ENCODE measurements at regions not wholly inside any gene's neighbourhood (a gene's known extent, or its start where the extent isn't known, plus 50 kb on each side); places are given as distances from the start of the nearest gene placed in this dataset.

DNA sequence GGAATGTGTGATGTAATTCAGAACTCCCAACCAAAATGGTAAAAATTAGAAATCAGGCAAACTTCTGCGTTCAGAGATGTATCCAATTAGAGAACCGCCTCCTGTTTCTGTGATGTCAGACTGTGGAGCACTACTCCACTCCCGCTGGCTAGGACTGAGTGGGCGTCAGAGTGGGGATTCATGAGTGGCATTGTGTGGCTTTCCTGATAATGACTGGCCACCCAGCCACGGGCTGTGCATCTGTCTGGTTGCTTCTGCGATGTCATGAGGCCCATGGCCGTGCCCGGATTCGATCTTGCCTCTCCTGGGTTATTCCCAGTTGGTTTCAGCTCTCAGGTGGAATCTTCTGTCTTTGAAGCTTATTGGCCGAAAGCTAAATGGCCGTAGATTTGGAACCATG, 87.1 kb upstream of the KCNA1 start:
- no peak for TF ChIP-seq LEF1 (IDR thresholded peaks at IDR 0.05; ENCODE audit: borderline replicate concordance)
- no peak for TF ChIP-seq CTBP1 (IDR thresholded peaks at IDR 0.05; ENCODE audit: borderline replicate concordance)
- no peak for TF ChIP-seq SUZ12 (IDR thresholded peaks at IDR 0.05)
- TF ChIP-seq FOXK2 (IDR thresholded peaks at IDR 0.05), result no peak
- DNase-seq (ENCODE audit: extremely low spot score), result no peak
- CTCF ChIA-PET, result no interaction called here
- POLR2A ChIA-PET, result no interaction called here

DNA sequence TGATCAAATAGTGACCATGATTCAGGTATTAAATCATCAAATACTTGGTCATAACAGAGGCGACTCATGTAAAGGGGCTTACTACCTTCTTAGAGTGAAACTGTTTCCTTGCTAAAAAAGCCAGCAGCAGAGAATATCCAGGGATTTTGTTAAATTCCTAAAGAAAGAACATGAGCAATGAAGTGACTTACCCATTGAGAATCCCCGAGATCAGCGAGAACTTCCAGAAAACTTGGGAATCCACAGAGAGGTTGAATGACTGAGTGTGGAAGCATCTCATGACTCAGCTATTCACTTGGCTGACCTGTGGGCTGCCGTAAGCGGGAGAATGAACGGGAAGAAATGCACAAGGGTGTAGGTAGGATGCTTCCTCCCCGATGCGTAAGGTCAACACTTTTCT, 85.3 kb upstream of the KCNA1 start:
- POLR2A ChIA-PET, result no interaction called here

DNA sequence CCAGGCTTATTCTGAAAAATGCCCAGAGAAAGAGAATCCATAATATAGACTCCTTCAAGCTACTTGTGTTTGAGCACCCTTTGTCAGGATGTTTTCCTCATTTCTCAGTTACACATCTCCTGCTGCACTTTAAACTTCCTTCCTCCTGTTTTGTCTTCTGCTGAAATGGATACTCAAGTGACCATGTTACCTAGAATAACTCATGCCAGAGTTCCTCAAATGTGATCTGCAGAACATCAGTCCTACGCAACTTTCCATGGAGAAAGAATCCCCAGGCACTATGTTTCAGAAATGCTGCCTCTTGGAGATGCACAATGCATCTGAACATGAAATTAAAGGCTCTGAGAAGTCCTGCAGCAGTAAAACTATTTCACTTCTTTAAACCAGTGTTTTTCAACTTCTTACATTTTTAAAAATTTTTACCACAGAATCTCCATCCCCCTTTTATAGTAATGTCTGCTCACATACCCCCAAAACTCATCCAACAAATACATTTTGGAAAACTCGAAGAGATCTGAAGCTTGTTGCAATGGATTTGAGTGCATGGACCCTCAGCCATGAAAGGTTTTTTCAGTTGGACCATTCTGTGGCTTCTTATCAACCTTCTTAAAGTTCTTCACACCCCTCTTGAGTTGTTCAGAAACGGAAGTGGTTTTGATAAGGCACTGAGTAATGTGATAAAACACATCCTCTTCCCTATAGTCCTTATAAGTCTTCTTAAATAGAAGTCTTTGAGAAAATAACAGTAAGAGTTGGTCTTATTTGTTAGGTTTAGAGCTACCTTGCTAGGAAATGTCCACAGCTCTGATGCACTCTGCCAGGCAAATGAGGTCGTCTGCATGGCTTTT, 84.5 kb upstream of the KCNA1 start:
- CTCF ChIA-PET, result interaction anchor here (0.8 kb wide), 1 partner anchor 24 kb away, joined by 3 read pairs; no protein-coding TSS in a partner anchor
- TF ChIP-seq L3MBTL2 (conservative IDR thresholded peaks at IDR 0.05), result no peak
- TF ChIP-seq ZNF384 (IDR thresholded peaks at IDR 0.05), result no peak
- TF ChIP-seq ARNT (IDR thresholded peaks at IDR 0.05), result no peak
- TF ChIP-seq SP1 (IDR thresholded peaks at IDR 0.05), result no peak
- TF ChIP-seq SUZ12 (IDR thresholded peaks at IDR 0.05), result no peak
- no peak for TF ChIP-seq NFRKB (IDR thresholded peaks at IDR 0.05)
- TF ChIP-seq BHLHE40 (IDR thresholded peaks at IDR 0.05; ENCODE audit: borderline replicate concordance), result no peak
- TF ChIP-seq HDGF (IDR thresholded peaks at IDR 0.05; ENCODE audit: borderline replicate concordance), result no peak
- TF ChIP-seq, protein P1, sequence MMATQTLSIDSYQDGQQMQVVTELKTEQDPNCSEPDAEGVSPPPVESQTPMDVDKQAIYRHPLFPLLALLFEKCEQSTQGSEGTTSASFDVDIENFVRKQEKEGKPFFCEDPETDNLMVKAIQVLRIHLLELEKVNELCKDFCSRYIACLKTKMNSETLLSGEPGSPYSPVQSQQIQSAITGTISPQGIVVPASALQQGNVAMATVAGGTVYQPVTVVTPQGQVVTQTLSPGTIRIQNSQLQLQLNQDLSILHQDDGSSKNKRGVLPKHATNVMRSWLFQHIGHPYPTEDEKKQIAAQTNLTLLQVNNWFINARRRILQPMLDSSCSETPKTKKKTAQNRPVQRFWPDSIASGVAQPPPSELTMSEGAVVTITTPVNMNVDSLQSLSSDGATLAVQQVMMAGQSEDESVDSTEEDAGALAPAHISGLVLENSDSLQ (IDR thresholded peaks at IDR 0.05), result no peak
- TF ChIP-seq LEF1 (IDR thresholded peaks at IDR 0.05; ENCODE audit: borderline replicate concordance), result no peak
- no peak for TF ChIP-seq FOXA1 (IDR thresholded peaks at IDR 0.05)
- TF ChIP-seq FOXK2 (IDR thresholded peaks at IDR 0.05), result no peak
- TF ChIP-seq FOXM1 (IDR thresholded peaks at IDR 0.05; ENCODE audit: borderline replicate concordance), result no peak
- no peak for TF ChIP-seq CTBP1 (IDR thresholded peaks at IDR 0.05; ENCODE audit: borderline replicate concordance)
- no peak for TF ChIP-seq ELF4 (IDR thresholded peaks at IDR 0.05)
- no peak for TF ChIP-seq TARDBP (IDR thresholded peaks at IDR 0.05)
- POLR2A ChIA-PET, result no interaction called here
- no peak for DNase-seq (ENCODE audit: extremely low spot score)

More for the DNA sequence above, 85.3 kb upstream of the KCNA1 start:
- CTCF ChIA-PET, result no interaction called here
- TF ChIP-seq FOXA1 (IDR thresholded peaks at IDR 0.05) (no peak), NFRKB (IDR thresholded peaks at IDR 0.05) (no peak), ARNT (IDR thresholded peaks at IDR 0.05) (no peak), SUZ12 (IDR thresholded peaks at IDR 0.05) (no peak), TARDBP (IDR thresholded peaks at IDR 0.05) (no peak), LEF1 (IDR thresholded peaks at IDR 0.05; ENCODE audit: borderline replicate concordance) (no peak), SP1 (IDR thresholded peaks at IDR 0.05) (no peak), FOXK2 (IDR thresholded peaks at IDR 0.05) (no peak), HDGF (IDR thresholded peaks at IDR 0.05; ENCODE audit: borderline replicate concordance) (no peak), ELF4 (IDR thresholded peaks at IDR 0.05) (no peak), CTBP1 (IDR thresholded peaks at IDR 0.05; ENCODE audit: borderline replicate concordance) (no peak), FOXM1 (IDR thresholded peaks at IDR 0.05; ENCODE audit: borderline replicate concordance) (no peak)
- TF ChIP-seq, protein P1 (IDR thresholded peaks at IDR 0.05), result no peak
- DNase-seq (ENCODE audit: extremely low spot score), result no peak

DNA sequence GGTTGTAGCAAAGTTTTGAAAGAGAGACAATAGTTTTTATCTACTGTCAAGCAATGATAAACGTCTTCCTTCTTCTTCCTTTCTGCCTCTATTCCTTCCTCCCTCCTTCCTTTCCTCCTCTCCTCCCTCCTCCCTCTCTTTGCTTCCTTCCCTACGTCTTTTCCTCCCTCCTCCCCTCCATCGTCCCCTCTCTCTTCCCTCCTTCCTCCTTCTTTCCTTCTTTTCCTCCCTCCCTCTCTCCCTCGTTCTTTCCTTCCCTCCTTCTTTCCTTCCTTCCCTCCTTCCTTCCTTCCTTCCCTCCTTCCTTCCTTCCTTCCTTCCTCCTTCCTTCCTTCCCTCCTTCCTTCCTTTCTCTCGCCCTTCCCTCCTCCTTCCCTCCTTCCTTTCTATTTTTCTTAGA, 82.8 kb upstream of the KCNA1 start:
- no peak for DNase-seq (ENCODE audit: extremely low spot score)
- no peak for TF ChIP-seq FOXM1 (IDR thresholded peaks at IDR 0.05; ENCODE audit: borderline replicate concordance)
- TF ChIP-seq, protein P1 (IDR thresholded peaks at IDR 0.05), result no peak
- no peak for TF ChIP-seq FOXA1 (IDR thresholded peaks at IDR 0.05)
- no peak for TF ChIP-seq SUZ12 (IDR thresholded peaks at IDR 0.05)
- TF ChIP-seq NFRKB (IDR thresholded peaks at IDR 0.05), result no peak
- TF ChIP-seq L3MBTL2 (conservative IDR thresholded peaks at IDR 0.05), result no peak
- no peak for TF ChIP-seq SP1 (IDR thresholded peaks at IDR 0.05)
- TF ChIP-seq TARDBP (IDR thresholded peaks at IDR 0.05), result no peak
- TF ChIP-seq ELF4 (IDR thresholded peaks at IDR 0.05), result no peak
- no peak for TF ChIP-seq FOXK2 (IDR thresholded peaks at IDR 0.05)
- no peak for TF ChIP-seq ZNF384 (IDR thresholded peaks at IDR 0.05)
- TF ChIP-seq ARNT (IDR thresholded peaks at IDR 0.05), result no peak
- ChIA-PET CTCF (no interaction called here), POLR2A (no interaction called here)

DNA sequence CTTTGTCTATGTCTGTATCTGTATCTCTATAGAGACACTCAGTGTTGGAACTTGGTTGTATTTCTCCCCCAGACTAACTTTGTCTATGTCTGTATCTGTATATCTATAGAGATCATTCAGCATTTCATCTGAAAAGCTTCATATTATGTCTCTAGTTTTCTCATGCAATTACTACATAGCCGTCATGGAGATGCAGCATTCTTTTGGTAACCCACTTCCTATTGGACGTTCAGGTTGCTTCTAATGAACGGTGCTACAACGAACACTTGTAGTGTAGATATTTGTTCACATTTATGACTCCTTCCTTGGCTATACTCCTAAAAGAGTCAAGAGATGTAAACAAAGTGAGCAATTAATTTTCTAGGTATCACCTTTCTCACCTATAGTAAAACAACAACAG, 81.5 kb upstream of the KCNA1 start:
- POLR2A ChIA-PET, result no interaction called here
- CTCF ChIA-PET, result interaction anchor here (1.4 kb wide), 1 partner anchor 21 kb away, joined by 3 read pairs; no protein-coding TSS in a partner anchor

More for the DNA sequence above, 81.5 kb upstream of the KCNA1 start:
- TF ChIP-seq HDGF (IDR thresholded peaks at IDR 0.05; ENCODE audit: borderline replicate concordance) (no peak), BHLHE40 (IDR thresholded peaks at IDR 0.05; ENCODE audit: borderline replicate concordance) (no peak), FOXK2 (IDR thresholded peaks at IDR 0.05) (no peak), ELF4 (IDR thresholded peaks at IDR 0.05) (no peak), TARDBP (IDR thresholded peaks at IDR 0.05) (no peak), NFRKB (IDR thresholded peaks at IDR 0.05) (no peak), SP1 (IDR thresholded peaks at IDR 0.05) (no peak), L3MBTL2 (conservative IDR thresholded peaks at IDR 0.05) (no peak), SUZ12 (IDR thresholded peaks at IDR 0.05) (no peak)
- DNase-seq (ENCODE audit: extremely low spot score), result no peak
